ENCODE measurements at regions not wholly inside any gene's neighbourhood (a gene's known extent, or its start where the extent isn't known, plus 50 kb on each side); places are given as distances from the start of the nearest gene placed in this dataset.

DNA sequence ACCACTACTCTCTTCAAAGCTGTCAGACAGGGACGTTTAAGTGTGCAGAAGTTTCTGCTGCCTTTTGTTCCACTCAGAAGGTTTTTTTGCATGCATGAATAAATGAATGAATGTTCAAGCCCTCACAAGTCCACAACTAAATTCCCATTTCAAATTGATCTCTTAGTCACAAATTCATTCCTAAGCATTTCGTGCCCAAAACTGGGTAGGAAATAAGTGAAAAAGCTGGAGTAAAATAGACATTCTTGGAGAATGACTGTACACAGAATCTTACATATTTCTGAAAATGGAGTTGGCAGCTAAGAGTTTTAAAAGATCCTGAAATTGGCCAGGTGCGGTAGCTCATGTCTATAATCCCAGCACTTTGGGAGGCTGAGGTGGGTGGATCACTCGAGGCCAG is 117.6 kb downstream of the PERP start (continued):
- TF ChIP-seq EZH2 (IDR thresholded peaks at IDR 0.05; ENCODE audit: low read depth, unreplicated experiment) (no peak), STAT1 (IDR thresholded peaks at IDR 0.05; ENCODE audit: unreplicated experiment) (no peak)

DNA sequence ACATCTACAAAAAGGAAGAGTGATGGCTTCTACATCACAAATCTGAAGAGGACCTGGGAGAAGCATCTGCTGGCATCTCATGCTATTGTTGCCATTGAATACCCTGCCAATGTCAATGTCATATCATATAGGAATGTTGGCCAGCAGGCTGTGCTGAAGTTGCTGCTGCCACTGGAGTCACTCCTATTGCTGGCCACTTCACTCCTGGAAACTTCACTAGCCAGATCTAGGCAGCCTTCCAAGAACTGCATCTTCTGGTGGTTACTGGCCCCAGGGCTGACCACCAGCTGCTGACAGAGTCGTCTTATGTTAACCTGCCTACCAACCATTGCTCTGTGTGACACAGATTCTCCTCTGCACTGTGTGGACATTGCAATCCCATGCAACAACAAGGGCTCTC is 111.8 kb downstream of the PERP start:
- H3K4me1 Mint-ChIP-seq: no peaks in the 10 kb centered on the region
- Histone ChIP-seq H3K36me3 (ENCODE audit: insufficient read depth) (0 out of 2 replicates have a peak, but pooled peaks cover 3% of the 10 kb centered on the region), H3K4me3 (no peak overlapping the region), H3K79me2 (replicated peaks; ENCODE audit: insufficient read depth) (no peaks in the 10 kb centered on the region), H2AFZ (no peak overlapping the region), H3K4me2 (no peak overlapping the region), H3K4me1 (ENCODE audit: insufficient read depth) (no peaks in the 10 kb centered on the region), H3F3A (replicated peaks; ENCODE audit: low read depth) (no peaks in the 10 kb centered on the region), H4K20me1 (replicated peaks; ENCODE audit: insufficient read depth) (no peaks in the 10 kb centered on the region), H3K27ac (ENCODE audit: low read depth) (no peak overlapping the region), H3K27me3 (ENCODE audit: insufficient read depth) (no peaks in the 10 kb centered on the region), H3K9me2 (ENCODE audit: insufficient read depth) (no peaks in the 10 kb centered on the region)
- H3K27me3 Mint-ChIP-seq (ENCODE audit: insufficient read depth, low read depth, poor library complexity): no peaks in the 10 kb centered on the region
- TF ChIP-seq POLR2AphosphoS5 (IDR thresholded peaks at IDR 0.05; ENCODE audit: low read depth): no peak
- no peak for TF ChIP-seq ZNF331 (CRISPR knock-in tag; IDR thresholded peaks at IDR 0.05; ENCODE audit: low read depth)
- TF ChIP-seq JUNB (IDR thresholded peaks at IDR 0.05; ENCODE audit: unreplicated experiment): no peak
- no peak for TF ChIP-seq EZH2 (IDR thresholded peaks at IDR 0.05; ENCODE audit: low read depth, unreplicated experiment)
- TF ChIP-seq EZH2phosphoT487 (IDR thresholded peaks at IDR 0.05; ENCODE audit: unreplicated experiment): no peak
- TF ChIP-seq CREB1 (CRISPR knock-in tag; IDR thresholded peaks at IDR 0.05; ENCODE audit: low read depth): no peak
- TF ChIP-seq, protein P1, sequence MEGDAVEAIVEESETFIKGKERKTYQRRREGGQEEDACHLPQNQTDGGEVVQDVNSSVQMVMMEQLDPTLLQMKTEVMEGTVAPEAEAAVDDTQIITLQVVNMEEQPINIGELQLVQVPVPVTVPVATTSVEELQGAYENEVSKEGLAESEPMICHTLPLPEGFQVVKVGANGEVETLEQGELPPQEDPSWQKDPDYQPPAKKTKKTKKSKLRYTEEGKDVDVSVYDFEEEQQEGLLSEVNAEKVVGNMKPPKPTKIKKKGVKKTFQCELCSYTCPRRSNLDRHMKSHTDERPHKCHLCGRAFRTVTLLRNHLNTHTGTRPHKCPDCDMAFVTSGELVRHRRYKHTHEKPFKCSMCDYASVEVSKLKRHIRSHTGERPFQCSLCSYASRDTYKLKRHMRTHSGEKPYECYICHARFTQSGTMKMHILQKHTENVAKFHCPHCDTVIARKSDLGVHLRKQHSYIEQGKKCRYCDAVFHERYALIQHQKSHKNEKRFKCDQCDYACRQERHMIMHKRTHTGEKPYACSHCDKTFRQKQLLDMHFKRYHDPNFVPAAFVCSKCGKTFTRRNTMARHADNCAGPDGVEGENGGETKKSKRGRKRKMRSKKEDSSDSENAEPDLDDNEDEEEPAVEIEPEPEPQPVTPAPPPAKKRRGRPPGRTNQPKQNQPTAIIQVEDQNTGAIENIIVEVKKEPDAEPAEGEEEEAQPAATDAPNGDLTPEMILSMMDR (conservative IDR thresholded peaks at IDR 0.05; ENCODE audit: low read depth in 2 of 2): no peak
- TF ChIP-seq STAT1 (IDR thresholded peaks at IDR 0.05; ENCODE audit: unreplicated experiment): no peak
- TF ChIP-seq, protein P2, sequence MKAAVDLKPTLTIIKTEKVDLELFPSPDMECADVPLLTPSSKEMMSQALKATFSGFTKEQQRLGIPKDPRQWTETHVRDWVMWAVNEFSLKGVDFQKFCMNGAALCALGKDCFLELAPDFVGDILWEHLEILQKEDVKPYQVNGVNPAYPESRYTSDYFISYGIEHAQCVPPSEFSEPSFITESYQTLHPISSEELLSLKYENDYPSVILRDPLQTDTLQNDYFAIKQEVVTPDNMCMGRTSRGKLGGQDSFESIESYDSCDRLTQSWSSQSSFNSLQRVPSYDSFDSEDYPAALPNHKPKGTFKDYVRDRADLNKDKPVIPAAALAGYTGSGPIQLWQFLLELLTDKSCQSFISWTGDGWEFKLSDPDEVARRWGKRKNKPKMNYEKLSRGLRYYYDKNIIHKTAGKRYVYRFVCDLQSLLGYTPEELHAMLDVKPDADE (IDR thresholded peaks at IDR 0.05): no peak
- TF ChIP-seq, protein P3, sequence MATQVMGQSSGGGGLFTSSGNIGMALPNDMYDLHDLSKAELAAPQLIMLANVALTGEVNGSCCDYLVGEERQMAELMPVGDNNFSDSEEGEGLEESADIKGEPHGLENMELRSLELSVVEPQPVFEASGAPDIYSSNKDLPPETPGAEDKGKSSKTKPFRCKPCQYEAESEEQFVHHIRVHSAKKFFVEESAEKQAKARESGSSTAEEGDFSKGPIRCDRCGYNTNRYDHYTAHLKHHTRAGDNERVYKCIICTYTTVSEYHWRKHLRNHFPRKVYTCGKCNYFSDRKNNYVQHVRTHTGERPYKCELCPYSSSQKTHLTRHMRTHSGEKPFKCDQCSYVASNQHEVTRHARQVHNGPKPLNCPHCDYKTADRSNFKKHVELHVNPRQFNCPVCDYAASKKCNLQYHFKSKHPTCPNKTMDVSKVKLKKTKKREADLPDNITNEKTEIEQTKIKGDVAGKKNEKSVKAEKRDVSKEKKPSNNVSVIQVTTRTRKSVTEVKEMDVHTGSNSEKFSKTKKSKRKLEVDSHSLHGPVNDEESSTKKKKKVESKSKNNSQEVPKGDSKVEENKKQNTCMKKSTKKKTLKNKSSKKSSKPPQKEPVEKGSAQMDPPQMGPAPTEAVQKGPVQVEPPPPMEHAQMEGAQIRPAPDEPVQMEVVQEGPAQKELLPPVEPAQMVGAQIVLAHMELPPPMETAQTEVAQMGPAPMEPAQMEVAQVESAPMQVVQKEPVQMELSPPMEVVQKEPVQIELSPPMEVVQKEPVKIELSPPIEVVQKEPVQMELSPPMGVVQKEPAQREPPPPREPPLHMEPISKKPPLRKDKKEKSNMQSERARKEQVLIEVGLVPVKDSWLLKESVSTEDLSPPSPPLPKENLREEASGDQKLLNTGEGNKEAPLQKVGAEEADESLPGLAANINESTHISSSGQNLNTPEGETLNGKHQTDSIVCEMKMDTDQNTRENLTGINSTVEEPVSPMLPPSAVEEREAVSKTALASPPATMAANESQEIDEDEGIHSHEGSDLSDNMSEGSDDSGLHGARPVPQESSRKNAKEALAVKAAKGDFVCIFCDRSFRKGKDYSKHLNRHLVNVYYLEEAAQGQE (IDR thresholded peaks at IDR 0.05; ENCODE audit: unreplicated experiment): no peak
- no peak for TF ChIP-seq ZNF114 (CRISPR knock-in tag; IDR thresholded peaks at IDR 0.05)
- no peak for TF ChIP-seq NANOG (IDR thresholded peaks at IDR 0.05; ENCODE audit: borderline replicate concordance)
- TF ChIP-seq, protein P4, sequence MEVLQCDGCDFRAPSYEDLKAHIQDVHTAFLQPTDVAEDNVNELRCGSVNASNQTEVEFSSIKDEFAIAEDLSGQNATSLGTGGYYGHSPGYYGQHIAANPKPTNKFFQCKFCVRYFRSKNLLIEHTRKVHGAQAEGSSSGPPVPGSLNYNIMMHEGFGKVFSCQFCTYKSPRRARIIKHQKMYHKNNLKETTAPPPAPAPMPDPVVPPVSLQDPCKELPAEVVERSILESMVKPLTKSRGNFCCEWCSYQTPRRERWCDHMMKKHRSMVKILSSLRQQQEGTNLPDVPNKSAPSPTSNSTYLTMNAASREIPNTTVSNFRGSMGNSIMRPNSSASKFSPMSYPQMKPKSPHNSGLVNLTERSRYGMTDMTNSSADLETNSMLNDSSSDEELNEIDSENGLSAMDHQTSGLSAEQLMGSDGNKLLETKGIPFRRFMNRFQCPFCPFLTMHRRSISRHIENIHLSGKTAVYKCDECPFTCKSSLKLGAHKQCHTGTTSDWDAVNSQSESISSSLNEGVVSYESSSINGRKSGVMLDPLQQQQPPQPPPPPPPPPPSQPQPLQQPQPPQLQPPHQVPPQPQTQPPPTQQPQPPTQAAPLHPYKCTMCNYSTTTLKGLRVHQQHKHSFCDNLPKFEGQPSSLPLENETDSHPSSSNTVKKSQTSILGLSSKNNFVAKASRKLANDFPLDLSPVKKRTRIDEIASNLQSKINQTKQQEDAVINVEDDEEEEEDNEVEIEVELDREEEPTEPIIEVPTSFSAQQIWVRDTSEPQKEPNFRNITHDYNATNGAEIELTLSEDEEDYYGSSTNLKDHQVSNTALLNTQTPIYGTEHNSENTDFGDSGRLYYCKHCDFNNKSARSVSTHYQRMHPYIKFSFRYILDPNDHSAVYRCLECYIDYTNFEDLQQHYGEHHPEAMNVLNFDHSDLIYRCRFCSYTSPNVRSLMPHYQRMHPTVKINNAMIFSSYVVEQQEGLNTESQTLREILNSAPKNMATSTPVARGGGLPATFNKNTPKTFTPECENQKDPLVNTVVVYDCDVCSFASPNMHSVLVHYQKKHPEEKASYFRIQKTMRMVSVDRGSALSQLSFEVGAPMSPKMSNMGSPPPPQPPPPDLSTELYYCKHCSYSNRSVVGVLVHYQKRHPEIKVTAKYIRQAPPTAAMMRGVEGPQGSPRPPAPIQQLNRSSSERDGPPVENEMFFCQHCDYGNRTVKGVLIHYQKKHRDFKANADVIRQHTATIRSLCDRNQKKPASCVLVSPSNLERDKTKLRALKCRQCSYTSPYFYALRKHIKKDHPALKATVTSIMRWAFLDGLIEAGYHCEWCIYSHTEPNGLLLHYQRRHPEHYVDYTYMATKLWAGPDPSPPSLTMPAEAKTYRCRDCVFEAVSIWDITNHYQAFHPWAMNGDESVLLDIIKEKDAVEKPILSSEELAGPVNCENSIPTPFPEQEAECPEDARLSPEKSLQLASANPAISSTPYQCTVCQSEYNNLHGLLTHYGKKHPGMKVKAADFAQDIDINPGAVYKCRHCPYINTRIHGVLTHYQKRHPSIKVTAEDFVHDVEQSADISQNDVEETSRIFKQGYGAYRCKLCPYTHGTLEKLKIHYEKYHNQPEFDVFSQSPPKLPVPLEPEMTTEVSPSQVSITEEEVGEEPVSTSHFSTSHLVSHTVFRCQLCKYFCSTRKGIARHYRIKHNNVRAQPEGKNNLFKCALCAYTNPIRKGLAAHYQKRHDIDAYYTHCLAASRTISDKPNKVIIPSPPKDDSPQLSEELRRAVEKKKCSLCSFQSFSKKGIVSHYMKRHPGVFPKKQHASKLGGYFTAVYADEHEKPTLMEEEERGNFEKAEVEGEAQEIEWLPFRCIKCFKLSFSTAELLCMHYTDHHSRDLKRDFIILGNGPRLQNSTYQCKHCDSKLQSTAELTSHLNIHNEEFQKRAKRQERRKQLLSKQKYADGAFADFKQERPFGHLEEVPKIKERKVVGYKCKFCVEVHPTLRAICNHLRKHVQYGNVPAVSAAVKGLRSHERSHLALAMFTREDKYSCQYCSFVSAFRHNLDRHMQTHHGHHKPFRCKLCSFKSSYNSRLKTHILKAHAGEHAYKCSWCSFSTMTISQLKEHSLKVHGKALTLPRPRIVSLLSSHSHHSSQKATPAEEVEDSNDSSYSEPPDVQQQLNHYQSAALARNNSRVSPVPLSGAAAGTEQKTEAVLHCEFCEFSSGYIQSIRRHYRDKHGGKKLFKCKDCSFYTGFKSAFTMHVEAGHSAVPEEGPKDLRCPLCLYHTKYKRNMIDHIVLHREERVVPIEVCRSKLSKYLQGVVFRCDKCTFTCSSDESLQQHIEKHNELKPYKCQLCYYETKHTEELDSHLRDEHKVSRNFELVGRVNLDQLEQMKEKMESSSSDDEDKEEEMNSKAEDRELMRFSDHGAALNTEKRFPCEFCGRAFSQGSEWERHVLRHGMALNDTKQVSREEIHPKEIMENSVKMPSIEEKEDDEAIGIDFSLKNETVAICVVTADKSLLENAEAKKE (CRISPR knock-in tag; IDR thresholded peaks at IDR 0.05): no peak
- no peak overlapping the region for H3K27ac Mint-ChIP-seq
- peaks cover 2% of the 10 kb centered on the region; the same call in 1 of the 3 replicates for H3K36me3 Mint-ChIP-seq (ENCODE audit: low read depth)
- ATAC-seq: no peak
- peaks cover 17% of the 10 kb centered on the region; the same call in 2 of the 3 replicates for H3K9me3 Mint-ChIP-seq
- no peak for DNase-seq (ENCODE audit: low spot score)
- H3K4me3 Mint-ChIP-seq: no peak overlapping the region
